Activated naive CD8-positive, alpha-beta T cell treated with anti-CD3 and anti-CD28 coated beads, Interleukin-2, amount 50 U/mL, for 16 hours (primary cell): ENCODE measurements at regions not wholly inside any gene's neighbourhood (a gene's known extent, or its start where the extent isn't known, plus 50 kb on each side); places are given as distances from the start of the nearest gene placed in this dataset.

Experiments used
- DNase-seq: peaks from one replicate; pipeline ENCODE4 v3.0.0-alpha.2; 2020; ENCODE audit warnings: low read depth, low spot score

- no peak for DNase-seq
Measured at GRCh38 chr14:98227000-98227726, 1044.8 kb downstream of the BCL11B start.

GRCh38 chr14:98227727-98228111 lies 1044.3 kb downstream of the BCL11B start:
- no peak for DNase-seq

- DNase-seq, result no peak
Measured at GRCh38 chr14:98229656-98230366, 1042.2 kb downstream of the BCL11B start.

- DNase-seq, result no peak
Measured at GRCh38 chr14:98230411-98230810, 1041.6 kb downstream of the BCL11B start.

- no peak for DNase-seq
Measured at GRCh38 chr14:98231210-98231609, 1040.8 kb downstream of the BCL11B start.

GRCh38 chr14:98233656-98234055 lies 1038.3 kb downstream of the BCL11B start:
- no peak for DNase-seq

- no peak for DNase-seq
Measured at GRCh38 chr14:98234208-98234607, 1037.8 kb downstream of the BCL11B start.

- DNase-seq, result no peak
Measured at GRCh38 chr14:98236314-98236713, 1035.7 kb downstream of the BCL11B start.

GRCh38 chr14:98237939-98238338 lies 1034.1 kb downstream of the BCL11B start:
- no peak for DNase-seq

- no peak for DNase-seq
Measured at GRCh38 chr14:98240376-98240775, 1031.6 kb downstream of the BCL11B start.

- DNase-seq, result no peak
Measured at GRCh38 chr14:98242903-98243302, 1029.1 kb downstream of the BCL11B start.

GRCh38 chr14:98243332-98243731 lies 1028.7 kb downstream of the BCL11B start:
- DNase-seq, result no peak

GRCh38 chr14:98244162-98244948 lies 1027.6 kb downstream of the BCL11B start:
- DNase-seq, result no peak

GRCh38 chr14:98244966-98245569 lies 1026.9 kb downstream of the BCL11B start:
- no peak for DNase-seq

GRCh38 chr14:98249057-98249456 lies 1022.9 kb downstream of the BCL11B start:
- DNase-seq, result no peak

GRCh38 chr14:98249476-98249875 lies 1022.5 kb downstream of the BCL11B start:
- no peak for DNase-seq

- DNase-seq, result no peak
Measured at GRCh38 chr14:98252820-98253219, 1019.2 kb downstream of the BCL11B start.

- DNase-seq, result no peak
Measured at GRCh38 chr14:98259881-98260280, 1012.1 kb downstream of the BCL11B start.

GRCh38 chr14:98262566-98262965 lies 1009.4 kb downstream of the BCL11B start:
- DNase-seq, result no peak

- no peak for DNase-seq
Measured at GRCh38 chr14:98269533-98269932, 1002.5 kb downstream of the BCL11B start.

GRCh38 chr14:98270201-98270600 lies 1001.8 kb downstream of the BCL11B start:
- DNase-seq, result no peak

- DNase-seq, result no peak
Measured at GRCh38 chr14:98274596-98274995, 997.4 kb downstream of the BCL11B start.
